Testis (tissue), 2 donors: ENCODE measurements at regions not wholly inside any gene's neighbourhood (a gene's known extent, or its start where the extent isn't known, plus 50 kb on each side); places are given as distances from the start of the nearest gene placed in this dataset.

Experiments used
- DNase-seq: peaks from one replicate; pipeline ENCODE4 v3.0.0-alpha.2; 2019
- H3K27ac ChIP-seq, 2 donors: fragments of 200-600 bp; sonication (generic); one replicate each; pipeline ENCODE4 v1.5.1; 2019
- H3K27me3 ChIP-seq: fragments of 200-600 bp; sonication (generic); one replicate; pipeline ENCODE4 v1.5.1; 2019
- H3K36me3 ChIP-seq: fragments of 200-600 bp; sonication (generic); one replicate; pipeline ENCODE4 v1.5.1; 2017; ENCODE audit warnings: low read depth; ENCODE audit errors: missing control alignments
- H3K4me1 ChIP-seq: fragments of 200-600 bp; sonication (generic); one replicate; pipeline ENCODE4 v1.5.1; 2019
- H3K4me3 ChIP-seq, 2 donors: fragments of 200-600 bp; sonication (generic); one replicate each; pipeline ENCODE4 v1.5.1; 2017 to 2019
- H3K9me3 ChIP-seq: fragments of 200-600 bp; sonication (generic); one replicate; pipeline ENCODE4 v1.5.1; 2017
- CTCF ChIP-seq, 3 experiments: fragments of 450-650 bp in 2 of 3; fragments of 200-600 bp in 1 of 3; sonication (generic) in 1 of 3; IDR thresholded peaks; one replicate each; pipeline ENCODE4 v1.5.1; 2016 to 2019; ENCODE audit warnings: antibody characterized with exemption in 3 of 3, mild to moderate bottlenecking in 2 of 3, moderate library complexity in 1 of 3
- POLR2A ChIP-seq: fragments of 450-650 bp; IDR thresholded peaks from one replicate; pipeline ENCODE4 v1.6.1; 2017; ENCODE audit warnings: antibody characterized with exemption, mild to moderate bottlenecking, moderate library complexity
- WGBS, 2 donors: methylation state at CpG; one replicate each; pipeline ENCODE4 v1.1.5; 2018; 5-methylcytosine and 5-hydroxymethylcytosine counted together
- intact Hi-C: fragments of 100-400 bp; cut with DNase I; formaldehyde crosslinking; loops from one replicate; pipeline ENCODE4 v1.15.1; 2023; ENCODE audit warnings: low total_unique reads

- no peaks in the 10 kb centered on the region for H3K27me3 ChIP-seq
- no peak for TF ChIP-seq POLR2A
- TF ChIP-seq CTCF (IDR thresholded peaks at IDR 0.05), result no peak
- H3K36me3 ChIP-seq, result no peaks in the 10 kb centered on the region
- H3K27ac ChIP-seq, result no peak overlapping the region
- 56 to 88% methylated on average over 16 of the region's 16 CpGs for WGBS, 2 donors
- H3K4me1 ChIP-seq, result no peaks in the 10 kb centered on the region
- no peak for DNase-seq
- H3K9me3 ChIP-seq, result no peaks in the 10 kb centered on the region
- intact Hi-C loops, result no loop called here
- peak overlapping the region in 1 of 2 donors; percentile 35 for H3K4me3 ChIP-seq
Measured at GRCh38 chr4:186919340-186919739, 195.7 kb upstream of the FAT1 start.

GRCh38 chr4:186920483-186920882, 196.8 kb upstream of the FAT1 start:
- DNase-seq, result no peak
- Histone ChIP-seq H3K4me3 (no peak overlapping the region), H3K27me3 (no peaks in the 10 kb centered on the region), H3K36me3 (no peaks in the 10 kb centered on the region), H3K9me3 (no peaks in the 10 kb centered on the region), H3K27ac (no peak overlapping the region), H3K4me1 (no peaks in the 10 kb centered on the region)
- 69 to 74% methylated on average over 2 of the region's 2 CpGs for WGBS, 2 donors
- TF ChIP-seq CTCF (IDR thresholded peaks at IDR 0.05), result no peak
- TF ChIP-seq POLR2A, result no peak
- intact Hi-C loops, result no loop called here

- Histone ChIP-seq H3K4me3 (no peak overlapping the region), H3K27ac (no peak overlapping the region), H3K9me3 (no peaks in the 10 kb centered on the region), H3K27me3 (no peaks in the 10 kb centered on the region), H3K36me3 (no peaks in the 10 kb centered on the region), H3K4me1 (no peaks in the 10 kb centered on the region)
- TF ChIP-seq CTCF (IDR thresholded peaks at IDR 0.05) (no peak), POLR2A (no peak)
- DNase-seq, result no peak
- intact Hi-C loops, result no loop called here
- 70 to 73% methylated on average over 5 of the region's 5 CpGs for WGBS, 2 donors
Measured at GRCh38 chr4:186920992-186921391, 197.3 kb upstream of the FAT1 start.

- H3K27ac ChIP-seq, result no peak overlapping the region
- 51 to 54% methylated on average over 4 of the region's 4 CpGs for WGBS, 2 donors
- H3K9me3 ChIP-seq, result no peaks in the 10 kb centered on the region
- no peaks in the 10 kb centered on the region for H3K4me1 ChIP-seq
- H3K4me3 ChIP-seq, result no peak overlapping the region
- intact Hi-C loops, result no loop called here
- TF ChIP-seq CTCF (IDR thresholded peaks at IDR 0.05) (no peak), POLR2A (no peak)
- H3K27me3 ChIP-seq, result no peaks in the 10 kb centered on the region
- no peak for DNase-seq
- H3K36me3 ChIP-seq, result no peaks in the 10 kb centered on the region
Measured at GRCh38 chr4:186924723-186925122, 201.1 kb upstream of the FAT1 start.

- no peaks in the 10 kb centered on the region for H3K27me3 ChIP-seq
- H3K9me3 ChIP-seq, result no peaks in the 10 kb centered on the region
- no peak overlapping the region for H3K4me3 ChIP-seq
- H3K4me1 ChIP-seq, result no peaks in the 10 kb centered on the region
- TF ChIP-seq CTCF (IDR thresholded peaks at IDR 0.05) (no peak), POLR2A (no peak)
- no peaks in the 10 kb centered on the region for H3K36me3 ChIP-seq
- intact Hi-C loops, result no loop called here
- no peak overlapping the region for H3K27ac ChIP-seq
- 83 to 88% methylated on average over 2 of the region's 2 CpGs for WGBS, 2 donors
- no peak for DNase-seq
Measured at GRCh38 chr4:186927624-186928023, 204.0 kb upstream of the FAT1 start.
